ENCODE measurements at regions not wholly inside any gene's neighbourhood (a gene's known extent, or its start where the extent isn't known, plus 50 kb on each side); places are given as distances from the start of the nearest gene placed in this dataset.

DNA sequence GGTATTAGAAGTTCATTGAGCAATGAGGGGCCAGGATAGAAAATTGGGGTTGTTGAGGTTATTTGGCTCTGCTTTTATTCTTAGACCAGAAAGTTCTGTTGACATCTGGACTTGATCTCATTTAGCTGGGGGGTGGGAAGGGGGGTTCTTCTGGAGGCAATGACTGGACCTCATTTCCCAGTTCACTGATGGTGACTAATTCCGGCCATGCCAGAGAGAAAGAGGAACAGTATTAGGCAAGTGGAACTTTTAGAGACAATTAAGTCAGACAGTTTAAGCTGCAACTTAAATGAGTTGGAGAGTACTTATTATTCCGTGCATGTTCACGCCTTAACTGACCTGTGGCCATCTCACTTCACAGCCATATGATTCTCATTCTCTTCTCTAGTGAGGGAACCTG, 512.5 kb downstream of the REEP3 start:
- Histone ChIP-seq H3K27me3 (ENCODE audit: insufficient read depth, insufficient read length) (no peaks in the 10 kb centered on the region), H3K4me1 (ENCODE audit: insufficient read depth, insufficient read length) (no peaks in the 10 kb centered on the region)
- DNase-seq (ENCODE audit: low read depth, low spot score) = no peak

GRCh38 chr10:64036321-64036930, 515.2 kb downstream of the REEP3 start:
- Histone ChIP-seq H3K9me3 (ENCODE audit: insufficient read depth, low read length) (no peaks in the 10 kb centered on the region), H3K4me1 (ENCODE audit: insufficient read depth, insufficient read length) (no peaks in the 10 kb centered on the region), H3K9ac (ENCODE audit: insufficient read length, low read depth) (no peak overlapping the region), H3K36me3 (ENCODE audit: insufficient read depth, insufficient read length, low read length) (no peaks in the 10 kb centered on the region), H3K27me3 (ENCODE audit: insufficient read depth, insufficient read length) (no peaks in the 10 kb centered on the region), H3K4me3 (ENCODE audit: insufficient read length, low read depth) (no peak overlapping the region)
- TF ChIP-seq SUZ12 (IDR thresholded peaks at IDR 0.05; ENCODE audit: extremely low read depth, insufficient read depth, insufficient read length) (no peak), YY1 (IDR thresholded peaks at IDR 0.05; ENCODE audit: insufficient read depth, insufficient read length) (no peak), ZNF274 (IDR thresholded peaks at IDR 0.05; ENCODE audit: low read depth, low read length) (no peak)
- DNase-seq (ENCODE audit: low read depth, low spot score) = no peak

More for the DNA sequence above, 512.5 kb downstream of the REEP3 start:
- Histone ChIP-seq H3K9ac (ENCODE audit: insufficient read length, low read depth) (no peak overlapping the region), H3K9me3 (ENCODE audit: insufficient read depth, low read length) (no peaks in the 10 kb centered on the region; the same call in 1 of the 2 replicates), H3K4me3 (ENCODE audit: insufficient read length, low read depth) (no peak overlapping the region), H3K36me3 (ENCODE audit: insufficient read depth, insufficient read length, low read length) (no peaks in the 10 kb centered on the region)
- TF ChIP-seq ZNF274 (IDR thresholded peaks at IDR 0.05; ENCODE audit: low read depth, low read length) = no peak

DNA sequence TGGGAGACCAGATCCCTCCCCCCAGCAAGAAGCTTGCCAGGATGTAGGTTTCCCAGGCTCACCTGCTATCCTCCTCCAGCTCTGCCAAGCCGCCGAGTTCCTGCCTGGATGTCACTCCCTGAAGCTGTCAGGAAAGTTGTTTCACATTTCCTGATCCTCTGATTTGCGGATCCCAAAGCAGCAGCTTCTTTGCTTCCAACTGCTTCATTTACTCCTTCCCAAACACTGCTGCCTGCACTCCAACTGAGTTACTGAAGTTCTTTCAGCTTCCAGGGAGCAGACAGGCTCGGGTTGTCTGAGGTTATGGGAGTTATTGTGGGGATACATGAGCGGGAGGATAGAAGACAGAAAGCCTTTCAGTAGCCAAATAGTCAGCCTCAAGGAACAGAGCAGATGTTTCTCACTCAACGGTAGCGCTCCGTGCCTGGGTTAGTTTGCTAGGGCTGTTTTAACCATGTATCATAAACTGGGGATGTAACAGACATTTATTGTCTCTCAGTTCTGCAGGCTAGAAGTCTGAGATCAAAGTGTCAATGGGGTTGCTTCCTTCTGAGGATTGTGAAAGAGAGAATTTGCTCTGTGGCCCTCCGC, 516.0 kb downstream of the REEP3 start:
- H3K9ac ChIP-seq (ENCODE audit: insufficient read length, low read depth) = no peak overlapping the region
- no peaks in the 10 kb centered on the region for H3K36me3 ChIP-seq (ENCODE audit: insufficient read depth, insufficient read length, low read length)
- H3K4me3 ChIP-seq (ENCODE audit: insufficient read length, low read depth) = no peak overlapping the region
- TF ChIP-seq ZNF274 (IDR thresholded peaks at IDR 0.05; ENCODE audit: low read depth, low read length) (no peak), YY1 (IDR thresholded peaks at IDR 0.05; ENCODE audit: insufficient read depth, insufficient read length) (no peak), SUZ12 (IDR thresholded peaks at IDR 0.05; ENCODE audit: extremely low read depth, insufficient read depth, insufficient read length) (no peak)
- no peaks in the 10 kb centered on the region for H3K27me3 ChIP-seq (ENCODE audit: insufficient read depth, insufficient read length)
- H3K4me1 ChIP-seq (ENCODE audit: insufficient read depth, insufficient read length) = no peaks in the 10 kb centered on the region
- DNase-seq (ENCODE audit: low read depth, low spot score) = no peak
- H3K9me3 ChIP-seq (ENCODE audit: insufficient read depth, low read length) = no peaks in the 10 kb centered on the region

- H3K9me3 ChIP-seq (ENCODE audit: insufficient read depth, low read length) = no peaks in the 10 kb centered on the region
- H3K27me3 ChIP-seq (ENCODE audit: insufficient read depth, insufficient read length) = no peaks in the 10 kb centered on the region
- TF ChIP-seq YY1 (IDR thresholded peaks at IDR 0.05; ENCODE audit: insufficient read depth, insufficient read length) (no peak), SUZ12 (IDR thresholded peaks at IDR 0.05; ENCODE audit: extremely low read depth, insufficient read depth, insufficient read length) (no peak), ZNF274 (IDR thresholded peaks at IDR 0.05; ENCODE audit: low read depth, low read length) (no peak)
- no peaks in the 10 kb centered on the region for H3K4me1 ChIP-seq (ENCODE audit: insufficient read depth, insufficient read length)
- H3K36me3 ChIP-seq (ENCODE audit: insufficient read depth, insufficient read length, low read length) = no peaks in the 10 kb centered on the region
- no peak overlapping the region for H3K4me3 ChIP-seq (ENCODE audit: insufficient read length, low read depth)
- H3K9ac ChIP-seq (ENCODE audit: insufficient read length, low read depth) = no peak overlapping the region
- DNase-seq (ENCODE audit: low read depth, low spot score) = no peak
Observed at GRCh38 chr10:64038107-64038506, 516.9 kb downstream of the REEP3 start.

DNA sequence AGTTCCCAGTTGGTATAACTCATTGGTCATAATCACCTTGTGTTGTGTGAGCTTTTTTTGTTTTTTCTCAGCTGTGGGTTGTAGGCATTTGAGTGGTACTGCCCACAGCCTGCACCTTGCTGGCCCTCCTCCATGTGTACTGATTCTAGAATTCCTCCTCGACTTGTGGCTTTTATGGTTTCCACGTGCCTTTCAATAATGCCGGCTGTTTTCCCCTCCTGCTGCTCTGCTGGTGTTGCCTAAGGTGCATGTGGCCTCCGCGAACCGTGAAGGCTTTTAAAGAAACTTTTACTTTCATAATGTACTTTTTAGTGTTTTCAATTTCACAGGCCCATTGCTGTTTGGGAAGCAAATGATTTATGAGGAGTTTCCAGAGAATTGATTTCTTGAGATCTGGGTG, 518.0 kb downstream of the REEP3 start:
- Histone ChIP-seq H3K4me3 (ENCODE audit: insufficient read length, low read depth) (no peak overlapping the region), H3K27me3 (ENCODE audit: insufficient read depth, insufficient read length) (no peaks in the 10 kb centered on the region), H3K9me3 (ENCODE audit: insufficient read depth, low read length) (no peaks in the 10 kb centered on the region), H3K4me1 (ENCODE audit: insufficient read depth, insufficient read length) (no peaks in the 10 kb centered on the region), H3K9ac (ENCODE audit: insufficient read length, low read depth) (no peak overlapping the region), H3K36me3 (ENCODE audit: insufficient read depth, insufficient read length, low read length) (no peaks in the 10 kb centered on the region)
- no peak for TF ChIP-seq ZNF274 (IDR thresholded peaks at IDR 0.05; ENCODE audit: low read depth, low read length)
- TF ChIP-seq YY1 (IDR thresholded peaks at IDR 0.05; ENCODE audit: insufficient read depth, insufficient read length) = no peak
- no peak for TF ChIP-seq SUZ12 (IDR thresholded peaks at IDR 0.05; ENCODE audit: extremely low read depth, insufficient read depth, insufficient read length)
- DNase-seq (ENCODE audit: low read depth, low spot score) = no peak

- no peaks in the 10 kb centered on the region for H3K4me1 ChIP-seq (ENCODE audit: insufficient read depth, insufficient read length)
- no peak overlapping the region for H3K4me3 ChIP-seq (ENCODE audit: insufficient read length, low read depth)
- no peak overlapping the region for H3K9ac ChIP-seq (ENCODE audit: insufficient read length, low read depth)
- no peaks in the 10 kb centered on the region for H3K9me3 ChIP-seq (ENCODE audit: insufficient read depth, low read length)
- no peaks in the 10 kb centered on the region for H3K36me3 ChIP-seq (ENCODE audit: insufficient read depth, insufficient read length, low read length)
- DNase-seq (ENCODE audit: low read depth, low spot score) = no peak
- H3K27me3 ChIP-seq (ENCODE audit: insufficient read depth, insufficient read length) = no peaks in the 10 kb centered on the region
- TF ChIP-seq SUZ12 (IDR thresholded peaks at IDR 0.05; ENCODE audit: extremely low read depth, insufficient read depth, insufficient read length) = no peak
Observed at GRCh38 chr10:64040781-64041180, 519.6 kb downstream of the REEP3 start.

DNA sequence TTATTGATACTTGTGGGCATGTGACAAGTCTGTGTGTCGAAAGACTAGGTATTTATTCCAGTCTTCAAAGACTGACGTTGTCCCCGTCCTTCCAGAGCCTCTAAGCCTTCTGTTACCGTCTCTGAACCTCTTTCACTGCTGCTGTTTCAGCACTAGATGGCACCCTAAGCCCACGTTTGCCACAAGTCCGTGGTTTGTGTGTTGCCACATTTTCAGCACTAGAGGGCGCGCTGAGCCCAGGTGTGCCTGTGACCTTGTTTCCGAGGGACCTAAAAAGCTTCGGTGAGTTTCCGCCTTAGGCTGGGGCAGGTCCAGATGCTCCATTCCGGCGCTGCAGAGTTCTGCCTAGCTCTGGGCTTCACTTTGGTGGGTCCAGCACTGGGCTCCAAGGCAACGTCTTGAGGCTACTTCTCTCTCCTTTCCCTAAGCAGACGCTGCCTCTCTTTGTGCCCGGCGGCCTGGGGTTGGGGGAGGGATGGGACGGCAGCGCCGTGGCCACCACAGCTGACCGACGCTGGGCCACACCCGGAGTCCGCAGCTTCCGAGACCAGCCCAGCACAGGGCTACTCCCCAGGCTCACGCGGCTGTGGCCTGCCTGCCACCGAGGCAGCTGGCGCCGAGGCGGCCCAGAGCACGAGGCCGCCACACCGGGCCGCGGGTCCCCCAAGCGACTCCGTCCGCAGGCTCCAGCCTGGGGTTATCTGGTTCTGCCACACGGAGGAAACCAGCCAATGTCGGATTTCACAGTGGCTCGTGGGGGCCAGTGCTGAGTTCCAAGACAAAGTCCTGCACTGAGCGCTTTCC, 520.2 kb downstream of the REEP3 start:
- peak; percentile 60 for DNase-seq (ENCODE audit: low read depth, low spot score)
- Histone ChIP-seq H3K4me3 (ENCODE audit: insufficient read length, low read depth) (no peak overlapping the region), H3K36me3 (ENCODE audit: insufficient read depth, insufficient read length, low read length) (no peaks in the 10 kb centered on the region), H3K9ac (ENCODE audit: insufficient read length, low read depth) (no peak overlapping the region), H3K4me1 (ENCODE audit: insufficient read depth, insufficient read length) (no peaks in the 10 kb centered on the region), H3K27me3 (ENCODE audit: insufficient read depth, insufficient read length) (no peaks in the 10 kb centered on the region), H3K9me3 (ENCODE audit: insufficient read depth, low read length) (no peaks in the 10 kb centered on the region)
- TF ChIP-seq SUZ12 (IDR thresholded peaks at IDR 0.05; ENCODE audit: extremely low read depth, insufficient read depth, insufficient read length) (no peak), YY1 (IDR thresholded peaks at IDR 0.05; ENCODE audit: insufficient read depth, insufficient read length) (no peak), ZNF274 (IDR thresholded peaks at IDR 0.05; ENCODE audit: low read depth, low read length) (no peak)

All from NT2/D1 (cell line).